Transverse colon (tissue), 4 donors: ENCODE measurements at regions not wholly inside any gene's neighbourhood (a gene's known extent, or its start where the extent isn't known, plus 50 kb on each side); places are given as distances from the start of the nearest gene placed in this dataset.

Experiments
- CTCF ChIP-seq, 5 experiments: fragments of 200-600 bp in 3 of 5; fragments of 450-650 bp in 2 of 5; sonication (generic) in 3 of 5; IDR thresholded peaks; 1 replicate in 2 of 5; 2 replicates in 3 of 5; pipeline ENCODE4 v1.5.1; 2016 to 2017; ENCODE audit warnings: antibody characterized with exemption in 5 of 5, inconsistent platforms in 3 of 5, mild to moderate bottlenecking in 2 of 5, moderate library complexity in 1 of 5
- EP300 ChIP-seq: sonication (generic); formaldehyde crosslinking; IDR thresholded peaks from one replicate; pipeline ENCODE4 v1.6.1; 2017; ENCODE audit warnings: antibody characterized with exemption, low read depth
- POLR2A ChIP-seq: fragments of 450-650 bp; IDR thresholded peaks from one replicate; pipeline ENCODE4 v1.6.1; 2016; ENCODE audit warnings: antibody characterized with exemption, mild to moderate bottlenecking, moderate library complexity
- POLR2AphosphoS5 ChIP-seq, 3 donors: sonication (generic); formaldehyde crosslinking; IDR thresholded peaks; one replicate each; pipeline ENCODE4 v1.6.1; 2016; ENCODE audit warnings: antibody characterized with exemption in 3 of 3

- no peak for TF ChIP-seq CTCF (IDR thresholded peaks at IDR 0.05)
- TF ChIP-seq POLR2A = no peak
- no peak for TF ChIP-seq EP300
- no peak for TF ChIP-seq POLR2AphosphoS5 (IDR thresholded peaks at IDR 0.05)
Measured at GRCh38 chr11:107215010-107215409, 196.7 kb upstream of the GUCY1A2 start.
